CD14-positive monocyte (primary cell): ENCODE measurements at regions not wholly inside any gene's neighbourhood (a gene's known extent, or its start where the extent isn't known, plus 50 kb on each side); places are given as distances from the start of the nearest gene placed in this dataset.

Experiments used
- DNase-seq, 3 donors: peaks; one replicate each; pipeline ENCODE4 v3.0.0-alpha.2; 2011 to 2022
- H2AFZ ChIP-seq: 2 replicates; pipeline ENCODE4 v1.6.0; 2012; ENCODE audit warnings: mild to moderate bottlenecking, low read depth, low read length, inconsistent platforms; ENCODE audit not compliant: insufficient read depth, poor library complexity, severe bottlenecking
- H3K27ac ChIP-seq, 2 donors: 1 replicate in 1 of 2; 2 replicates in 1 of 2; pipeline ENCODE4 v1.5.1; 2012 to 2013; ENCODE audit warnings: low read length in 2 of 2, control low read depth in 1 of 2, inconsistent platforms in 1 of 2, low read depth in 1 of 2, mild to moderate bottlenecking in 1 of 2
- H3K27me3 ChIP-seq, 2 donors: one replicate each; pipeline versions ENCODE4 v1.6.0 to v1.6.1; 2011 to 2013; ENCODE audit warnings: low read length in 2 of 2; ENCODE audit not compliant: control insufficient read depth in 2 of 2, insufficient read depth in 2 of 2
- H3K36me3 ChIP-seq, 2 donors: replicated peaks in 1 of 2; 1 replicate in 1 of 2; 2 replicates in 1 of 2; pipeline versions ENCODE4 v1.5.1 to v1.6.1; 2012 to 2013; ENCODE audit warnings: low read length in 2 of 2, control low read depth in 1 of 2, inconsistent platforms in 1 of 2, mild to moderate bottlenecking in 1 of 2; ENCODE audit not compliant: insufficient read depth in 2 of 2, control insufficient read depth in 1 of 2
- H3K4me1 ChIP-seq, 2 donors: 1 replicate in 1 of 2; 2 replicates in 1 of 2; pipeline versions ENCODE4 v1.5.1 to v1.6.1; 2012 to 2013; ENCODE audit warnings: low read length in 2 of 2, control low read depth in 1 of 2, inconsistent platforms in 1 of 2, mild to moderate bottlenecking in 1 of 2, moderate library complexity in 1 of 2; ENCODE audit not compliant: insufficient read depth in 2 of 2, control insufficient read depth in 1 of 2
- H3K4me2 ChIP-seq: replicated peaks from 2 replicates; pipeline ENCODE3; 2012; ENCODE audit warnings: low read length, moderate library complexity, mild to moderate bottlenecking; ENCODE audit not compliant: poor library complexity, severe bottlenecking; ENCODE audit errors: extremely low read depth
- H3K4me3 ChIP-seq, 3 experiments: fragments of 200-600 bp in 1 of 3; sonication (generic) in 1 of 3; replicated peaks in 1 of 3; 1 replicate in 2 of 3; 2 replicates in 1 of 3; pipeline ENCODE4 v1.5.1; 2011 to 2013; ENCODE audit warnings: low read length in 3 of 3, mild to moderate bottlenecking in 3 of 3, control low read depth in 2 of 3, low read depth in 2 of 3, inconsistent platforms in 1 of 3, moderate library complexity in 1 of 3
- H3K79me2 ChIP-seq: 2 replicates; pipeline ENCODE4 v1.6.0; 2012; ENCODE audit warnings: mild to moderate bottlenecking, control low read depth, inconsistent platforms, low read length, moderate library complexity; ENCODE audit not compliant: insufficient read depth
- H3K9ac ChIP-seq: 2 replicates; pipeline ENCODE4 v1.6.0; 2017; ENCODE audit warnings: low read length, mild to moderate bottlenecking; ENCODE audit not compliant: insufficient read depth, poor library complexity, severe bottlenecking
- H3K9me3 ChIP-seq, 2 donors: replicated peaks in 1 of 2; 1 replicate in 1 of 2; 2 replicates in 1 of 2; pipeline versions ENCODE4 v1.5.1 to v1.6.1; 2012 to 2013; ENCODE audit warnings: low read length in 2 of 2, control low read depth in 1 of 2; ENCODE audit not compliant: control insufficient read depth in 1 of 2, insufficient read depth in 1 of 2
- H4K20me1 ChIP-seq: 2 replicates; pipeline ENCODE4 v1.6.0; 2012; ENCODE audit warnings: mild to moderate bottlenecking, low read length, control low read depth, moderate library complexity; ENCODE audit not compliant: insufficient read depth
- H3K27ac Mint-ChIP-seq, 7 donors: one replicate each; pipeline ENCODE4 v1.8.0; 2020; ENCODE audit warnings: mild to moderate bottlenecking in 7 of 7, mixed read lengths in 7 of 7, moderate library complexity in 6 of 7, inconsistent platforms in 2 of 7
- H3K27me3 Mint-ChIP-seq, 3 donors: one replicate each; pipeline ENCODE4 v1.8.0; 2021 to 2022; ENCODE audit warnings: low read depth in 3 of 3, mild to moderate bottlenecking in 3 of 3, mixed read lengths in 3 of 3, moderate library complexity in 3 of 3, inconsistent platforms in 1 of 3
- H3K36me3 Mint-ChIP-seq, 2 donors: one replicate each; pipeline ENCODE4 v1.8.0; 2020; ENCODE audit warnings: mixed read lengths in 2 of 2, inconsistent platforms in 1 of 2, mild to moderate bottlenecking in 1 of 2
- H3K4me1 Mint-ChIP-seq: one replicate; pipeline ENCODE4 v1.8.0; 2020; ENCODE audit warnings: mild to moderate bottlenecking, mixed read lengths
- H3K4me3 Mint-ChIP-seq, 2 donors: one replicate each; pipeline ENCODE4 v1.8.0; 2020; ENCODE audit warnings: mild to moderate bottlenecking in 2 of 2, mixed read lengths in 2 of 2, moderate library complexity in 1 of 2
- H3K9me3 Mint-ChIP-seq, 7 donors: one replicate each; pipeline ENCODE4 v1.8.0; 2020 to 2022; ENCODE audit warnings: mixed read lengths in 7 of 7, mild to moderate bottlenecking in 6 of 7, moderate library complexity in 6 of 7, inconsistent platforms in 2 of 7
- CTCF ChIP-seq: fragments of 200-600 bp; IDR thresholded peaks from one replicate; pipeline ENCODE4 v1.8.0; 2022; ENCODE audit warnings: antibody characterized with exemption, mild to moderate bottlenecking
- WGBS: methylation state at CpG from one replicate; pipeline ENCODE4 v1.1.5; 2013; ENCODE audit warnings: missing lambda C conversion rate; ENCODE audit not compliant: insufficient coverage; 5-methylcytosine and 5-hydroxymethylcytosine counted together
- intact Hi-C, 2 donors: fragments of 100-400 bp; cut with micrococcal nuclease; formaldehyde crosslinking; loops; one replicate each; pipeline versions ENCODE4 v1.15.0 to v1.15.1; 2023

- Histone ChIP-seq H3K9ac (no peak overlapping the region), H3K36me3 (no peaks in the 10 kb centered on the region), H3K4me2 (no peak overlapping the region), H3K4me1 (no peaks in the 10 kb centered on the region), H3K9me3 (no peaks in the 10 kb centered on the region), H3K4me3 (no peak overlapping the region), H3K79me2 (no peaks in the 10 kb centered on the region), H2AFZ (no peak overlapping the region), H3K27ac (no peak overlapping the region), H3K27me3 (no peaks in the 10 kb centered on the region), H4K20me1 (no peaks in the 10 kb centered on the region)
- DNase-seq = no peak
- Mint-ChIP-seq H3K27me3 (peaks cover 0 to 1% (median 0%) of the 10 kb centered on the region in 3 donors), H3K9me3 (no peaks in the 10 kb centered on the region), H3K27ac (no peak overlapping the region), H3K4me3 (no peak overlapping the region), H3K36me3 (no peaks in the 10 kb centered on the region), H3K4me1 (no peaks in the 10 kb centered on the region)
- intact Hi-C loops = no loop called here
- no peak for TF ChIP-seq CTCF
Observed at GRCh38 chrY:17259497-17259896, 620.5 kb downstream of the CDY2B start.

GRCh38 chrY:17238406-17238805 lies 641.6 kb downstream of the CDY2B start:
- no peak overlapping the region for H3K27ac ChIP-seq
- Mint-ChIP-seq H3K27me3 (no peaks in the 10 kb centered on the region), H3K4me1 (no peaks in the 10 kb centered on the region), H3K27ac (no peak overlapping the region), H3K9me3 (peaks cover 0 to 4% (median 0%) of the 10 kb centered on the region in 7 donors), H3K36me3 (no peaks in the 10 kb centered on the region), H3K4me3 (no peak overlapping the region)
- TF ChIP-seq CTCF = no peak
- no peak overlapping the region for H3K9ac ChIP-seq
- WGBS = no CpG with 5 or more reads among the region's 2 CpGs
- H2AFZ ChIP-seq = no peak overlapping the region
- no peaks in the 10 kb centered on the region for H3K9me3 ChIP-seq
- H3K79me2 ChIP-seq = no peaks in the 10 kb centered on the region
- no peaks in the 10 kb centered on the region for H3K27me3 ChIP-seq
- H3K4me2 ChIP-seq = no peak overlapping the region
- H3K36me3 ChIP-seq = no peaks in the 10 kb centered on the region
- no peak overlapping the region for H3K4me3 ChIP-seq
- intact Hi-C loops = no loop called here
- H4K20me1 ChIP-seq = no peaks in the 10 kb centered on the region
- H3K4me1 ChIP-seq = no peaks in the 10 kb centered on the region
- DNase-seq = no peak
